Activated gamma-delta T cell (primary cell): ENCODE measurements at regions not wholly inside any gene's neighbourhood (a gene's known extent, or its start where the extent isn't known, plus 50 kb on each side); places are given as distances from the start of the nearest gene placed in this dataset.
"Not testable (repeated sequence)": the region's sequence is repeated elsewhere in the genome, so short reads cannot be mapped to it uniquely, and the experiment has no call there.

Experiments
- DNase-seq: peaks from one replicate; lab custom pipeline; 2025; lab: John Stamatoyannopoulos, UW

- DNase-seq: no peak
These were observed 151.8 kb upstream of the SOX14 start for GRCh38 chr3:137612291-137612690.

GRCh38 chr3:137615659-137616418 lies 148.3 kb upstream of the SOX14 start:
- no peak for DNase-seq

- no peak for DNase-seq
These were observed 122.0 kb upstream of the SOX14 start for GRCh38 chr3:137641879-137642704.

GRCh38 chr3:137642831-137643230 lies 121.3 kb upstream of the SOX14 start:
- no peak for DNase-seq

- DNase-seq: no peak
These were observed 116.9 kb upstream of the SOX14 start for GRCh38 chr3:137647179-137647578.

GRCh38 chr3:137669519-137670060 lies 94.5 kb upstream of the SOX14 start:
- DNase-seq: no peak

- DNase-seq: no peak
These were observed 76.8 kb upstream of the SOX14 start for GRCh38 chr3:137687181-137687879.

GRCh38 chr3:137692803-137693431 lies 71.2 kb upstream of the SOX14 start:
- no peak for DNase-seq

- DNase-seq: no peak
These were observed 70.3 kb upstream of the SOX14 start for GRCh38 chr3:137693791-137694190.

- DNase-seq: no peak
These were observed 69.3 kb upstream of the SOX14 start for GRCh38 chr3:137694836-137695235.

GRCh38 chr3:137695351-137695750 lies 68.8 kb upstream of the SOX14 start:
- no peak for DNase-seq

- no peak for DNase-seq
These were observed 55.0 kb upstream of the SOX14 start for GRCh38 chr3:137709011-137709601.

- DNase-seq: not testable (repeated sequence)
These were observed 50.1 kb upstream of the SOX14 start for GRCh38 chr3:137713965-137714364.
